ENCODE measurements at regions not wholly inside any gene's neighbourhood (a gene's known extent, or its start where the extent isn't known, plus 50 kb on each side); places are given as distances from the start of the nearest gene placed in this dataset.

DNA sequence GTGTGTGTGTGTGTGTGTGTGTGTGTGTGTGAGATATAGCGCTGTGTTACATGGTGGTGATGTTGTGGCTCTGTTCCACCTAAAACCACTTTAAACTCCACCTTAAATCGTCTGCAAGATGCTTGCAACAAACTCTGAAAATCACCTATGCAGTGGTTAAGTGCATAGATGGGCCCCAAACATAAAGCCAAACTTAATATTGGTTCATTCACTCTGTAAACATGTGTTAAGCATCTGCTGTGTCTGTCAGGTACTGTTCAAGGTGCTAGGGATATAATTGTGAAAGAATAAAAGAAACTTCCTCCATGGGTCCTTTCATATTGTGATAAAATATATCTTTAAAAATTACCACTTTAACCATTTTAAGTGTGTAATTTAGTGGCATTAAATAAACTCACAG, 645.4 kb upstream of the SORCS1 start:
- H3K56ac ChIP-seq (ENCODE audit: extremely low read depth, insufficient read depth, low read length): no peak overlapping the region
- no peak for ATAC-seq (ENCODE audit: low read depth)
- WGBS, 2 experiments (ENCODE audit: extremely low coverage in 2 of 2, insufficient read length in 1 of 2): no CpG with 5 or more reads among the region's 2 CpGs
- no peak overlapping the region for H2BK20ac ChIP-seq (ENCODE audit: low read depth, low read length)
- H2AFZ ChIP-seq (replicated peaks; ENCODE audit: low read length, poor library complexity): no peak overlapping the region
- intact Hi-C loops (cut with micrococcal nuclease) (loop anchor here (10.0 kb wide), 1 partner anchor 1105 kb away; no protein-coding TSS in a partner anchor), in situ Hi-C loops (cut with MboI; ENCODE audit: low sequenced_read_pairs) (no loop called here), dilution Hi-C loops (cut with HindIII; ENCODE audit: low sequenced_read_pairs, unreplicated experiment) (no loop called here)
- H3K27me3 ChIP-seq (ENCODE audit: control insufficient read depth, insufficient read depth, low read length): no peaks in the 10 kb centered on the region
- H3K79me1 ChIP-seq (ENCODE audit: low read depth in 1 of 2, low read length in 2 of 2): no peaks in the 10 kb centered on the region
- H3K4me1 ChIP-seq (ENCODE audit: control insufficient read depth, insufficient read depth, low read length): no peaks in the 10 kb centered on the region
- no peaks in the 10 kb centered on the region for H4K20me1 ChIP-seq (ENCODE audit: insufficient read depth, low read length)
- no peak overlapping the region for H3K9ac ChIP-seq (ENCODE audit: low read depth, low read length)
- H3K27ac ChIP-seq (ENCODE audit: insufficient read depth, low read length): no peak overlapping the region
- H4K5ac ChIP-seq (ENCODE audit: low read depth, low read length): no peak overlapping the region
- BruUV-seq (replicated peaks): no TSS peak
- no peaks in the 10 kb centered on the region for H3K9me1 ChIP-seq (ENCODE audit: insufficient read depth, low read length)
- POLR2A ChIA-PET (ENCODE audit: unreplicated experiment): no interaction called here
- H2BK120ac ChIP-seq (ENCODE audit: low read depth, low read length): no peak overlapping the region
- DNase-seq: no peak
- no peak overlapping the region for H3K4me2 ChIP-seq (ENCODE audit: low read depth, low read length)
- no peak overlapping the region for H2AK5ac ChIP-seq (ENCODE audit: low read depth, low read length)
- peaks cover 3% of the 10 kb centered on the region for H3K9me3 ChIP-seq (ENCODE audit: control insufficient read depth, insufficient read depth, low read length)
- H3K18ac ChIP-seq (ENCODE audit: low read depth, low read length): no peak overlapping the region
- no peak overlapping the region for H4K91ac ChIP-seq (ENCODE audit: insufficient read depth, low read depth, low read length)
- no peak overlapping the region for H3K4me3 ChIP-seq (ENCODE audit: insufficient read depth, low read depth, low read length)
- no peak overlapping the region for H2BK15ac ChIP-seq (ENCODE audit: low read depth, low read length)
- no peak overlapping the region for H2BK5ac ChIP-seq (ENCODE audit: low read depth, low read length, poor library complexity, severe bottlenecking)
- H2AK9ac ChIP-seq (replicated peaks; ENCODE audit: low read depth, low read length, poor library complexity): no peak overlapping the region
- no peak overlapping the region for H3K14ac ChIP-seq (replicated peaks; ENCODE audit: low read depth, low read length)
- H4K8ac ChIP-seq (ENCODE audit: low read depth in 2 of 2, low read length in 2 of 2): no peak overlapping the region
- CTCF ChIA-PET: no interaction called here
- H3K23ac ChIP-seq (ENCODE audit: low read depth, low read length): no peak overlapping the region
- H3K4ac ChIP-seq (ENCODE audit: low read depth, low read length): no peak overlapping the region
- no peaks in the 10 kb centered on the region for H3K36me3 ChIP-seq (ENCODE audit: control insufficient read depth, insufficient read depth, low read length)
- TF ChIP-seq MXI1 (IDR thresholded peaks at IDR 0.05; ENCODE audit: borderline replicate concordance, low read depth, low read length) (no peak), MAFK (IDR thresholded peaks at IDR 0.05; ENCODE audit: low read depth, low read length) (no peak), BHLHE40 (IDR thresholded peaks at IDR 0.05; ENCODE audit: low read depth, low read length) (no peak), SMC3 (IDR thresholded peaks at IDR 0.05; ENCODE audit: low read depth, low read length) (no peak), CHD1 (IDR thresholded peaks at IDR 0.05; ENCODE audit: low read depth, low read length) (no peak), POLR2A (IDR thresholded peaks at IDR 0.05; ENCODE audit: low read depth, low read length) (no peak), RAD21 (IDR thresholded peaks at IDR 0.05; ENCODE audit: low read length) (no peak), MAZ (IDR thresholded peaks at IDR 0.05; ENCODE audit: borderline replicate concordance, low read depth, low read length) (no peak), CEBPB (IDR thresholded peaks at IDR 0.05; ENCODE audit: low read depth, low read length) (no peak), FOS (IDR thresholded peaks at IDR 0.05; ENCODE audit: low read depth, low read length) (no peak), RCOR1 (IDR thresholded peaks at IDR 0.05; ENCODE audit: insufficient replicate concordance, low read length) (no peak), NFE2L2 (IDR thresholded peaks at IDR 0.05; ENCODE audit: low read depth, low read length) (no peak), RFX5 (IDR thresholded peaks at IDR 0.05; ENCODE audit: low read depth, low read length) (no peak)
- TF ChIP-seq, protein P1, sequence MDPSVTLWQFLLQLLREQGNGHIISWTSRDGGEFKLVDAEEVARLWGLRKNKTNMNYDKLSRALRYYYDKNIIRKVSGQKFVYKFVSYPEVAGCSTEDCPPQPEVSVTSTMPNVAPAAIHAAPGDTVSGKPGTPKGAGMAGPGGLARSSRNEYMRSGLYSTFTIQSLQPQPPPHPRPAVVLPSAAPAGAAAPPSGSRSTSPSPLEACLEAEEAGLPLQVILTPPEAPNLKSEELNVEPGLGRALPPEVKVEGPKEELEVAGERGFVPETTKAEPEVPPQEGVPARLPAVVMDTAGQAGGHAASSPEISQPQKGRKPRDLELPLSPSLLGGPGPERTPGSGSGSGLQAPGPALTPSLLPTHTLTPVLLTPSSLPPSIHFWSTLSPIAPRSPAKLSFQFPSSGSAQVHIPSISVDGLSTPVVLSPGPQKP (IDR thresholded peaks at IDR 0.05; ENCODE audit: borderline replicate concordance, low read depth, low read length): no peak
- TF ChIP-seq, protein P2, sequence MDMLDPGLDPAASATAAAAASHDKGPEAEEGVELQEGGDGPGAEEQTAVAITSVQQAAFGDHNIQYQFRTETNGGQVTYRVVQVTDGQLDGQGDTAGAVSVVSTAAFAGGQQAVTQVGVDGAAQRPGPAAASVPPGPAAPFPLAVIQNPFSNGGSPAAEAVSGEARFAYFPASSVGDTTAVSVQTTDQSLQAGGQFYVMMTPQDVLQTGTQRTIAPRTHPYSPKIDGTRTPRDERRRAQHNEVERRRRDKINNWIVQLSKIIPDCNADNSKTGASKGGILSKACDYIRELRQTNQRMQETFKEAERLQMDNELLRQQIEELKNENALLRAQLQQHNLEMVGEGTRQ (IDR thresholded peaks at IDR 0.05; ENCODE audit: low read depth, low read length): no peak
- TF ChIP-seq, protein P3, sequence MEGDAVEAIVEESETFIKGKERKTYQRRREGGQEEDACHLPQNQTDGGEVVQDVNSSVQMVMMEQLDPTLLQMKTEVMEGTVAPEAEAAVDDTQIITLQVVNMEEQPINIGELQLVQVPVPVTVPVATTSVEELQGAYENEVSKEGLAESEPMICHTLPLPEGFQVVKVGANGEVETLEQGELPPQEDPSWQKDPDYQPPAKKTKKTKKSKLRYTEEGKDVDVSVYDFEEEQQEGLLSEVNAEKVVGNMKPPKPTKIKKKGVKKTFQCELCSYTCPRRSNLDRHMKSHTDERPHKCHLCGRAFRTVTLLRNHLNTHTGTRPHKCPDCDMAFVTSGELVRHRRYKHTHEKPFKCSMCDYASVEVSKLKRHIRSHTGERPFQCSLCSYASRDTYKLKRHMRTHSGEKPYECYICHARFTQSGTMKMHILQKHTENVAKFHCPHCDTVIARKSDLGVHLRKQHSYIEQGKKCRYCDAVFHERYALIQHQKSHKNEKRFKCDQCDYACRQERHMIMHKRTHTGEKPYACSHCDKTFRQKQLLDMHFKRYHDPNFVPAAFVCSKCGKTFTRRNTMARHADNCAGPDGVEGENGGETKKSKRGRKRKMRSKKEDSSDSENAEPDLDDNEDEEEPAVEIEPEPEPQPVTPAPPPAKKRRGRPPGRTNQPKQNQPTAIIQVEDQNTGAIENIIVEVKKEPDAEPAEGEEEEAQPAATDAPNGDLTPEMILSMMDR (conservative IDR thresholded peaks at IDR 0.05; ENCODE audit: low read depth, low read length): no peak

All from IMR-90 (cell line).